BJ (cell line): ENCODE measurements at regions not wholly inside any gene's neighbourhood (a gene's known extent, or its start where the extent isn't known, plus 50 kb on each side); places are given as distances from the start of the nearest gene placed in this dataset.

Source experiments
- CTCF ChIA-PET: fragments of 350-600 bp; formaldehyde crosslinking; extraction: SDS; loops from one replicate; lab custom pipeline; 2021; ENCODE audit warnings: antibody characterized with exemption, inconsistent platforms; lab: Yijun Ruan, JAX
- POLR2A ChIA-PET: fragments of 300-600 bp; sonication (Branson Sonifier 250); formaldehyde crosslinking; extraction: SDS; loops from one replicate; lab custom pipeline; 2021; ENCODE audit warnings: antibody characterized with exemption; lab: Charles Lee
- DNase-seq: peaks from one replicate; pipeline ENCODE4 v3.0.0-alpha.2; 2011; ENCODE audit warnings: low read depth
- H3K27me3 ChIP-seq: 2 replicates; pipeline ENCODE4 v1.6.0; 2011; ENCODE audit warnings: low read length; ENCODE audit not compliant: control insufficient read depth, insufficient read depth
- H3K36me3 ChIP-seq: 2 replicates; pipeline ENCODE4 v1.5.1; 2011; ENCODE audit warnings: low read length; ENCODE audit not compliant: control insufficient read depth, insufficient read depth
- H3K4me3 ChIP-seq: 2 replicates; pipeline ENCODE4 v1.5.1; 2011; ENCODE audit warnings: low read depth, mild to moderate bottlenecking, control low read depth, low read length
- CTCF ChIP-seq: IDR thresholded peaks from 2 replicates; pipeline ENCODE4 v1.5.1; 2011; ENCODE audit warnings: low read depth, mild to moderate bottlenecking, control low read depth, inconsistent platforms, low read length, moderate library complexity; ENCODE audit not compliant: insufficient read depth

DNA sequence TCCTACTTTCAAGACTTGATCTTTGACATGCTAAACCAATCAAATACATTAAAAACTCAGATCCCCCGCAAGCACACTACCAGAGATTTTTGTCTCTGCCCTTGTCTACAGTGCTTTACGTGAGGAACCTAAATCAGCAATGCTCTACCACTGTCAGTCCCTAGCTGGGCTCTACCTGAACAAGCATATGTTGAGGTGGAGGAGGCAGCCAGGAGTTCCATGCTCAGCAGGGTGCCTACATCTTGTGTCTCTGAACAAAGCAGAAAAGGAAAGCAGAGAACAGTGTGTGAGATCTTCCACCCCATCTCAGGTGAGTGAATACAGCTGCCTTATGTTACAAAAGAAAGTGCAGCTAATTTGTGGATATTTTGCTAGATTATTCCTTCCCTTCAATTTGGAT lies 255.0 kb downstream of the NDUFS4 start:
- DNase-seq, result no peak
- CTCF ChIA-PET, result interaction anchor here (0.6 kb wide), 1 partner anchor 18 kb away, joined by 3 read pairs; no protein-coding TSS in a partner anchor
- no peak for TF ChIP-seq CTCF
- Histone ChIP-seq H3K36me3 (no peaks in the 10 kb centered on the region), H3K4me3 (no peak overlapping the region), H3K27me3 (0 out of 2 replicates have a peak, but pooled peaks cover 2% of the 10 kb centered on the region)
- POLR2A ChIA-PET, result interaction anchor here (0.6 kb wide), 1 partner anchor 21 kb away, joined by 4 read pairs; no protein-coding TSS in a partner anchor

- DNase-seq, result no peak
- Histone ChIP-seq H3K27me3 (0 out of 2 replicates have a peak, but pooled peaks cover 2% of the 10 kb centered on the region), H3K4me3 (no peak overlapping the region), H3K36me3 (no peaks in the 10 kb centered on the region)
- CTCF ChIA-PET, result no interaction called here
- no peak for TF ChIP-seq CTCF
- POLR2A ChIA-PET, result no interaction called here
Measured at GRCh38 chr5:53817183-53817582, 256.7 kb downstream of the NDUFS4 start.

GRCh38 chr5:53819482-53819881 lies 259.0 kb downstream of the NDUFS4 start:
- H3K36me3 ChIP-seq, result no peaks in the 10 kb centered on the region
- no peak for DNase-seq
- H3K4me3 ChIP-seq, result no peak overlapping the region
- TF ChIP-seq CTCF, result no peak
- H3K27me3 ChIP-seq, result no peaks in the 10 kb centered on the region
- ChIA-PET CTCF (no interaction called here), POLR2A (no interaction called here)

- CTCF ChIA-PET, result no interaction called here
- H3K4me3 ChIP-seq, result no peak overlapping the region
Measured at GRCh38 chr5:53820119-53820801, 259.8 kb downstream of the NDUFS4 start.

GRCh38 chr5:53820802-53821171 lies 260.3 kb downstream of the NDUFS4 start:
- CTCF ChIA-PET, result no interaction called here
- no peak for DNase-seq

More at GRCh38 chr5:53820119-53820801, 259.8 kb downstream of the NDUFS4 start:
- TF ChIP-seq CTCF, result no peak
- no peak for DNase-seq
- no peaks in the 10 kb centered on the region for H3K36me3 ChIP-seq
- no peaks in the 10 kb centered on the region for H3K27me3 ChIP-seq
- POLR2A ChIA-PET, result no interaction called here

More at GRCh38 chr5:53820802-53821171, 260.3 kb downstream of the NDUFS4 start:
- POLR2A ChIA-PET, result interaction anchor here (0.6 kb wide), 1 partner anchor 317 kb away, joined by 8 read pairs; no protein-coding TSS in a partner anchor
- H3K36me3 ChIP-seq, result no peaks in the 10 kb centered on the region
- no peaks in the 10 kb centered on the region for H3K27me3 ChIP-seq
- TF ChIP-seq CTCF, result no peak
- no peak overlapping the region for H3K4me3 ChIP-seq
